Skin of body (tissue), 1 donor: ENCODE measurements at regions not wholly inside any gene's neighbourhood (a gene's known extent, or its start where the extent isn't known, plus 50 kb on each side); places are given as distances from the start of the nearest gene placed in this dataset.
"Not testable (repeated sequence)": the region's sequence is repeated elsewhere in the genome, so short reads cannot be mapped to it uniquely, and the experiment has no call there.

ENCODE experiments used
- DNase-seq: peaks from one replicate; lab custom pipeline; 2025; lab: John Stamatoyannopoulos, UW

DNA sequence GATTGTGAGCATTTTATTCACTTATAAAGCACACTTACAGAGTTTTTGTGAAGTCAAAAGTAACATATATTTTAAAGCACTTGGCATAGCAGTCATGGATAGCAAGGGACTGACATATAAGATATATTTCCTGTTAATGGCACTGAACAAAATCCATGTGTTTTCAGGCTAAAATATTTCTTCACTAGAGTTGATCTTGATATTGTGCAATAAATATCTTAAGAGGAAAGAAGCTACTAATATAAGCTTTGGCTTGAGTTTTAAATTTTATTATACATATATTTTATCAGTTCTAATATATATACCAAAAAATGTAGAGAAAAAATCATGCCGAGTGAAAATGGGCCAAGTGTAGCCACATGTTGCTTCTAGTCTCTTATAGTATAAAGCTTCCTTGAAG, 189.7 kb upstream of the DPP10 start:
- DNase-seq, result no peak

DNA sequence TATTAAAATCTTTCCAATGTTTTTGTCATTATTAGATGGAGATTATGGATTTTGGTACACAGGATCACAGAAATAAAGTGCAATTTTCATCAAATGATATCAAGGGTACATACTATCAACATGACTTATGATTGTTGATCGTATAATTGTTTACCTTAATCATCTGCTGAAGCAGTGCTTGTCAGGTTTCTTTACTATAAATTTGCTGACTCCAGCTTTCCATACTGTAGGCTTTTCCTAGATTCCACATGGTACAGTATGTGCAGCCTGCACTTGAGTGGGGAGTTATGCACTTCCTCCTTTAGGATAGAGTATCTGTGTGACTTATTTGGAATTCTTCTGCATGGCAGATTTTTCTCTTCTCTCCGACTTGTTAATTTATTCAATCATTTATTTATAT, 187.6 kb upstream of the DPP10 start:
- DNase-seq, result no peak

DNA sequence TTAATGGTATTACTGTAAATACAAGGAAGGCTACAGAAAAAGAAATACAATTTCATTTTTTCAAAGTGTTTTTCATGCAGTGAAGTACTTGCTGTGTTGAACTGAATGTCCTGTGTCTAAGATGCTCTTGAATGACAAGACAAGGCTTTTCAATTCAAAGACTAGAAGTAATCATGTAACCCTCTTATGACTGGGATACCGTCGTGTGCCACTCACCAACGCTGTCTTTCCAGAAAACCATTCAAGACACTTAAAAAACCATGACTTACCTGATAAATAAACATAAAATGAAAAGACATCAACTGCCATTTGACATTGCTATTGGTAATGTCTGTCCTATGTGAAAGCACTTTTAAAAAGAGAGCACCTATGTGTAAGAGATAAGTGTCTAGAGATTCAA, 183.1 kb upstream of the DPP10 start:
- no peak for DNase-seq

- no peak for DNase-seq
Measured at GRCh38 chr2:114261366-114261765, 181.1 kb upstream of the DPP10 start.

GRCh38 chr2:114265261-114265660, 177.2 kb upstream of the DPP10 start:
- no peak for DNase-seq

DNA sequence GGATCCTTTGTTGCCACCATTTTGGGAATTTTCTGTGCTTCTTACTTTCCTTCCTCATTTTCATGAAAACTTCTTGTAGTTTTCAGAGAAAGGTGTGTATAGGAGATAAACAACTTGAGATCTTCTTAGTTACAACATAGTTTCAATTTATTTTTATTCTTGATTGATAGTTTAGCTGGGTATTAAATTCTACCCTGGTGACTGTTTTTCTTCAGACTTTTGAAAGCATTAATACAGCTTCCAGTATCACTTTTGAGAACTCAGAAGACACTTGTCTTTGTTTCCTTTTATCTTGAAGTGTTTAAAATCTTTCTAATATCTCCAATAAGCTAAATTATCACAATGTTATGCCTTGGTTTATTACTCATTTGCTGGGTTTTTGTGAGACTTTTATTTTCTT, 167.5 kb upstream of the DPP10 start:
- DNase-seq, result no peak

GRCh38 chr2:114281188-114281587, 161.3 kb upstream of the DPP10 start:
- DNase-seq, result no peak

DNA sequence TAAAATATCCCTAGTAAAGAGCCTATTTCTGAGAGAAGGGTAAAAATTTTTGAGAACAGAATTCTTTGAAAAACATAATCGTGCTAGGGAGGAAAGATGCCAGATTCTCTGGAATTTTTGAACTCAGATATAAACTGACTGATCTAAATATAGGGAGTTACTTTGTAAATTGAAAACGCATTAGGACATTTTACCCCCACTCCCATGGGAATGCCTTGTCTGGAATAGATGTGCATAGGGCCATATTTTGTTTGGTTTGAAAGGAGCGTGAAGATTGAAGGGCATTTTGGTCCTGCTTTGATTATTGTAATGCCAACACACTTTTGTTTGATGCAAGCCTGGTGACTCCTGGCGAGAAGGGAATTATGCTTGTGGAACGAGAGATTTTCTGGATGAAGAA, 158.7 kb upstream of the DPP10 start:
- DNase-seq, result no peak

- DNase-seq, result no peak
Measured at GRCh38 chr2:114286438-114286837, 156.0 kb upstream of the DPP10 start.

DNA sequence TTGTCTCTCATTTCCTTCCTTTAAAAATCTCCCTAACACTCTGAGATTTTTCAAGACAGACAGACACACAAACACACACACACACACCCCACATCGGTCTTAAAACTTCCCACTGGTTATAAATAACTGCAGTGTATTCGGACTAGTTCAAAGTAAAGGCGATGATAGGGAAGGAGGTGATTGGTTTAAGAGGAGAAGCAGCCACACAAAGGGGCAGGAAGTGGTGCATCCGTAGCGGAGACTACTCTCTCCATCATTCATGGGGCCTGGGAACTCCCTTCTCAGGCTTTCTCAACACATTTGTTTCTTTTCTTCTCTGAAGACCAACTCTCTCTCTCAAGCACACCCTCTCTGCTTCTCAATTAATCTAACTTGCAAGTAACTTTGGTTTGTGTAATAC, 149.1 kb upstream of the DPP10 start:
- no peak for DNase-seq

DNA sequence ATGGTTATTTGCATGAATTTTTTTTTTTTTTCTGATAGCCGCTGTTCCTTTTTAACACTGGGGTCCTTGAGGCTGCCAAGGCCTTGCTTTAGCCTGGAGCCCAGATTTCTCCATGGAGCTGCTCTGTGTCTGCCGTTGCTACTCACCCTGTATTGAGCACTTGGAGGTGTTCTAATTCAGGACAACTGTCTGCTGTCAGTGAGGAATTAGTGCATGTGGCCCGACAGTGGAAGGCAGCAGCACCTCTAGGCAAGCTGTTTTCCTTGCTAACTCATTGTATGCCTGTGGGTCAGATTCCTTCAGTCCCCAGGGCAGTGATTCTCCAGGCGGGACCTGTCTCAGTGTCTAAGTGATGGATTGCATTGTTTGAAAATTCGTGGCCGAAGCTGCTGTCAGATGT, 147.7 kb upstream of the DPP10 start:
- DNase-seq, result no peak

DNA sequence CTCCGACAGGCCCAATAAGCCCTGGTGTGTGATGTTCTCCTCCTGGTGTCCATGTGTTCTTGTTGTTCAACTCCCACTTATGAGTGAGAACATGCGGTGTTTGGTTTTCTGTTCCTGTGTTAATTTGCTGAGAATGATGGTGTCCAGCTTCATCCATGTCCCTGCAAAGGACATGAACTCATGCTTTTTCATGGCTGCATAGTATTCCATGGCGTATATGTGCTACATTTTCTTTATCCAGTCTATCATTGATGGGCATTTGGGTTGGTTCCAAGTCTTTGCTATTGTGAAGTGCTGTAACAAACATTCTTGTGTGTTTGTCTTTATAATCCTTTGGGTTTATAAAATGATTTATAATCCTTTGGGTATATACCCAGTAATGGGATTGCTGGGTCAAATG, 142.1 kb upstream of the DPP10 start:
- DNase-seq, result not testable (repeated sequence)

GRCh38 chr2:114316532-114317300, 125.7 kb upstream of the DPP10 start:
- no peak for DNase-seq

DNA sequence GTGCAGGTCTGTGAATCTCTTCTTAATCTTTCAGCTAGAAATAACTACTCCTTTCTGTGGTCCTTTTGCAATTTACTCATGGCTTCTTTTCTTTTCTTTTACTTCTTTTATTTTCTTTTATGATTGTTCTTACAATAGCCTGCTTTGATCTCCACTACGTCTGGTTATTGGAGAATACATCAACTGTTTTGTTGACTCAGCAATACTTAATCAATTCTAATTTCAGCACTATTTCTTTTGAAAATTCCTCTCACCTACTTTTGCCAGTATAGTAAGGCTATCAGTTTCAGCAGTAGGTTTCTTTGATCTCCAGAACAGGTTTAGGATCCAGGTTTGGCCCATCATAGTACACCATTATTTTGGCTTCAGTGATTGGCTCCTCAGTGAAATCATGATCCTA, 111.8 kb upstream of the DPP10 start:
- DNase-seq, result no peak

DNA sequence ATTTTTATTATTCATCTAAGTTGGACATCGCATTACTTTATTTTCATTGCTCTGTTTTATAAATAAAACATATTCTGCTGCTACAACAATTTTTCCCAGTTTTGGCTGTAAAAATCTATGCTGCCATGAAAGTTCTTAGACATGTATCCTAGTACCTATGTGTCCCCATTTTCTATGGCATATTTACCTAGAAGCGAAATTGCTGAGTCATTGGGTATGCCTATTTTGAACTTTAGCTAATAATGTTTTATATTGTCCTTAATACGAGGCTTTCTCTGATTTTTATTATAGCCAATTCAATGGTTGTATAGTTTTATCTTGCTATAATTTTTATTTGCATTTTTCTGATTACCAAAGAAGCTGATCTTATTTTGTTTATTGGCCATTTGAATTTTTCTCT, 110.5 kb upstream of the DPP10 start:
- no peak for DNase-seq

DNA sequence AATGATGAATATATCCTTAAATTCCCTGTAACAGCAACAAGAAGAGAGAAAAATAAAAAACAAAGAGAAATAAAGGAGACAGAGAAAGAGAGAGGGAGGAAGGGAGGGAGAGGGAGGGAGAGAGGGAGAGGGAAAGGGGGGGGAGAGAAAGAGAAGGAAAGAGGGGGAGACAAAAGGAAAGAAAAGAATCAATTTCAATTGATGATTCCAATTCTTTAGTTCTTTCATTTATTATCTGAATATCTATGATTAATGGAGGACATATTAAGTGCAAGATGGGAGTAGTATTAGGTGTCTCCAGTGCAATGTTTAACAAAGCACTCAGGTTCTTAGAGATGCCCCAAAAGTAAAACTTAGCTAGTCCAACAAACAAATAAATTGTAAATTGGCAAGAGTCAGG, 97.2 kb upstream of the DPP10 start:
- DNase-seq, result no peak

- no peak for DNase-seq
Measured at GRCh38 chr2:114346658-114347057, 95.8 kb upstream of the DPP10 start.

- no peak for DNase-seq
Measured at GRCh38 chr2:114350186-114350725, 92.2 kb upstream of the DPP10 start.

DNA sequence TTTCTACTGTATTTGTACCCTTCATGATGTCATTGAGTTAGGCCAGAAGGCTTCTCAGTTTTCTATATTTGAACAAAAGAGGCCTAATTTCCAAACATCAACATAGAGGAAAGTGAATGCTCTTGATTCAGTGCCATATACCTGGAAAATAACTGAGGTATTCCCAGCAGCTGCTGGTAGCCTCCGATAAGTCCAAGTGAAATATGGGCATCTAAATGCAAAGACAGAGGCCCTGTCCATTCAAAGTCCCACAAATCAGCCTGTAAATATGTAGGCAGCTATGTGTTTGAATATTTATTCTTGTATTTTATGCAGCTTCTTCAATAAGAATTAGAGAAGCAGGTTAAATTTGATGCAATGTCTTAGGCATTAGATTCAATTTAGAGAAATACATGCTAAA, 89.5 kb upstream of the DPP10 start:
- DNase-seq, result no peak

DNA sequence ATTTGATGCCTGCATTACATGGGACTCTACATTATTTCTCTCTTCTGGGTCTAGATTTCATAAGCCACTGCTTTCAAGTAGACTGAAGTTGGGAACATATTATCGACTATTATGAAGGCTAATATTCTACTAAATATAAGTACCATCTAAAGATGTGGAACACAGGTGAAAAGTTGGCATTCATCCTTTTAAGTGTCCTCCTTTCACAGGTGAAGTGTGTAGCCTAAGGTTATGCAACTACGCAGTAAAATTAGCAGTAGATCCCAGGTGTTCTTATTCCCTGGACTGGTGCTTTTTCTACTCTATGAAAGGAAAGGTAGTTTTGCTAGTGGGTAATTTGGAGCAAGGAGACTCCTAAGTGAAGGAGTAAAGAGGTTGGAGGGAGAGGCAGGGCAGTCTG, 88.2 kb upstream of the DPP10 start:
- DNase-seq, result no peak

GRCh38 chr2:114368705-114369104, 73.7 kb upstream of the DPP10 start:
- no peak for DNase-seq

DNA sequence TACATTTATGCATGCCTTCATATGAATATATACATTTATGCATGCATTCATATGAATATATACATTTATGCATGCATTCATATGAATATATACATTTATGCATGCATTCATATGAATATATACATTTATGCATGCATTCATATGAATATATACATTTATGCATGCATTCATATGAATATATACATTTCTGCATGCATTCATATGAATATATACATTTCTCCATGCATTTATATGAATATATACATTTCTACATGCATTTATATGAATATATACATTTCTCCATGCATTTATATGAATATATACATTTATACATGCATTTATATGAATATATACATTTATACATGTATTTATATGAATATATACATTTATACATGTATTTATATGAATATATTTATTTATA, 70.7 kb upstream of the DPP10 start:
- not testable (repeated sequence) for DNase-seq

- no peak for DNase-seq
Measured at GRCh38 chr2:114373591-114373990, 68.8 kb upstream of the DPP10 start.

DNA sequence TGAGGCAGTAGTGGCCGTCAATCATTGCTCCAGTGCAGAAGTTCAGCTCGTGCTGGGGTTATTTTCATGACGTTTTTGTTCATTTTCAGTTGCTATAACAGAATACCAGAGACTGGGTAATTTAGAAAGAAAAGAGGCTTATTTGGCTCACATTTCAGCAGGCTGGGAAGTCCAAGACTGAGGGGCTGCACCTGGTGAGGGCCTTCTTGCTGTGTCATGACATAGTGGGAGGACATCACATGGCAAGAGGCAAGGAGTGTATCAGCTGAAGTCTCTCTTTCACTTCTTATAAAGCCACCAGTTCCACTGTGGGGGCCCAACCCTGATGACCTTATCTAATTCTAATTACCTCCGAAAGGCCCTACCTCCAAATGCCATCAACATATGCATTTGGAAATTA, 58.0 kb upstream of the DPP10 start:
- DNase-seq, result no peak
